Non-pigmented ciliary epithelial cell (primary cell): ENCODE measurements at regions not wholly inside any gene's neighbourhood (a gene's known extent, or its start where the extent isn't known, plus 50 kb on each side); places are given as distances from the start of the nearest gene placed in this dataset.
"Not testable (repeated sequence)": the region's sequence is repeated elsewhere in the genome, so short reads cannot be mapped to it uniquely, and the experiment has no call there.

Experiments
- DNase-seq: peaks from one replicate; pipeline ENCODE4 v3.0.0-alpha.2; 2010; ENCODE audit warnings: low read depth

DNA sequence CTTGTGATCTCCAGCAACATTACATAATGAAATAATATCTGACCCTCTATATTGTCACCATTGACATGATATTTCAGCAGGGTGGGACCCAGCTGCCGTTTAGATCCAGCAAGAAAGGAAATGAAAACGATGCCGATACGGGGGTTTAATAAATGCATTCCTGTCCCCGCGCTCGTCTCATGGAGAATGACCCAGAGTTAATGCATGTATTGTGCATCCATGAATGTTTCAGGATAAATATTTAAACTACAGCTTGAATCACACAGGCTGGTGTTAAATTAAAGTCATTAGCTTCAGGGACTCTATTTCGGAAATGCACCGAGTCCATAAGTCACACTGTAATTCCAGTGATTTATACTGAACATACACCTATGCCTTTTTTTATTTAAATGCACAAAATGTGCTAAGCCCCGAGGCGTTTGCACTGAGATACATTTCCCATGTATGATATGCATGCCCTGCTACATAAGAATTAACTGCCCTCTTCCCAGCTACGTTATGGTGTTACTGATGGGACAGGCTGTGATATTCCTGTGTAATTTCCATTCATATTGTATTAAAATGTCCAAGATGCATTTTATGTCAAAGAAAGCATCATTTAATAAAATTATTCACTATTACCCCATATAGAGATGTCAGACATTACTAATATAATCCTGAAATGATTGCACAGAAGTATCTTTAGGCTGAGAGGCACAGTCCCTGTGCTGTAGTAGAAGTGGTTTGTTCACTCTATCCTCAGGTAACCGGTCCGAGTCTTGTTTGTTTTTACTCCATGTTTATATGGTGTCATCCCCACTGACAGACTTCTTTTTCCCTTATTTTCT is 109.3 kb upstream of the ZNF516 start:
- DNase-seq, result no peak

- DNase-seq, result no peak
Observed at GRCh38 chr18:76602191-76602590, 107.1 kb upstream of the ZNF516 start.

DNA sequence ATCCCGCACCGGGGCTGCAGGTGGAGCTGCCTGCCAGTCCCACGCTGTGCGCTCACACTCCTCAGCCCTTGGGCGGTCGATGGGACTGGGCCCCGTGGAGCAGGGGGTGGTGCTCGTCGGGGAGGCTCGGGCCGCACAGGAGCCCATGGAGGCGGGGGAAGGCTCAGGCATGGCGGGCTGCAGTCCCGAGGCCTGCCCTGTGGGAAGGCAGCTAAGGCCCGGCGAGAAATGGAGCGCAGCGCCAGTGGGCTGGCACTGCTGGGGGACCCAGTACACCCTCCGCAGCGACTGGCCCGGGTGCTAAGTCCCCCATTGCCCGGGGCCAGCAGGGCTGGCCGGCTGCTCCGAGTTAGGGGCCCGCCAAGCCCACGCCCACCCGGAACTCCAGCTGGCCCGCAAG is 105.0 kb upstream of the ZNF516 start:
- not testable (repeated sequence) for DNase-seq

GRCh38 chr18:76594966-76595365 is 99.9 kb upstream of the ZNF516 start:
- DNase-seq, result no peak

GRCh38 chr18:76593843-76594242 is 98.8 kb upstream of the ZNF516 start:
- DNase-seq, result no peak

GRCh38 chr18:76592981-76593381 is 97.9 kb upstream of the ZNF516 start:
- no peak for DNase-seq

GRCh38 chr18:76592096-76592495 is 97.1 kb upstream of the ZNF516 start:
- DNase-seq, result no peak

DNA sequence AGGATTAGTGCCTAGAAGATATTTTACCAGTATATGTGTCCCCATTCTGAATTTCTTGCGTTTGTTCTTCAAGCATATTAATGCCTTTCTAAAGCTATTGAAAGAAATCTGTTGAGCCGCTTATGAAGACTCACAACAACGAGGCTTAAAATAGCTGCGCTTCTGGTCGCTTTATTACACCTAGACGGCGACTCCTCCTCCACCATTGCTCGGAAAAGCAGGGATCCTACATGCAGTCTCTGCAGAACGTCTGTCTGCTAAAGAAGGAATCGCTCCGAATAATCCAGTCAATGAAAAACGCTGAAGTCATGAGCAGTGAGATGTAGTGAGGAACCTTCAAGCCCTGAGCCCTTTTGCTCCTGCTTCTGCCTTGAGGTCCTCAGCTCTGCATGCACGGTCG is 94.8 kb upstream of the ZNF516 start:
- DNase-seq, result no peak

GRCh38 chr18:76589316-76589715 is 94.3 kb upstream of the ZNF516 start:
- no peak for DNase-seq

GRCh38 chr18:76588601-76589226 is 93.7 kb upstream of the ZNF516 start:
- no peak for DNase-seq

DNA sequence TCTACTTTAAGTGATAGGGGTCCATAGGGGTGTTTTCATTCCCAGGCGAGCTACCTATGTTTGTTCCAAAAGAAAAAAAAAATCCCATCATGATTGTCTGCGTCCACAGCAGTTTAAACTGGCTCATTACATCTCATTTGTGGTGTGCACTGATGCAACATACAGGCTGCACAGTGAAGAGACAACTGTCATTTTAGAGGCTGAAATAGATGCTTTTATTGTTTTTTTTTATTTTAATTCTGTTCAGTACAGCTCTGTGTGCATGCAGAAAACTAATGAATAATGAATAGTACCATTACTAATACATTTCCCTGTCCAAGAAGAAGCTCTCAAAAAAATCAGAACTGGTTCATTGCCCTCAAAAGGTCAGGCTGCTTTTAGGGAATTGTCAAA is 92.8 kb upstream of the ZNF516 start:
- no peak for DNase-seq

DNA sequence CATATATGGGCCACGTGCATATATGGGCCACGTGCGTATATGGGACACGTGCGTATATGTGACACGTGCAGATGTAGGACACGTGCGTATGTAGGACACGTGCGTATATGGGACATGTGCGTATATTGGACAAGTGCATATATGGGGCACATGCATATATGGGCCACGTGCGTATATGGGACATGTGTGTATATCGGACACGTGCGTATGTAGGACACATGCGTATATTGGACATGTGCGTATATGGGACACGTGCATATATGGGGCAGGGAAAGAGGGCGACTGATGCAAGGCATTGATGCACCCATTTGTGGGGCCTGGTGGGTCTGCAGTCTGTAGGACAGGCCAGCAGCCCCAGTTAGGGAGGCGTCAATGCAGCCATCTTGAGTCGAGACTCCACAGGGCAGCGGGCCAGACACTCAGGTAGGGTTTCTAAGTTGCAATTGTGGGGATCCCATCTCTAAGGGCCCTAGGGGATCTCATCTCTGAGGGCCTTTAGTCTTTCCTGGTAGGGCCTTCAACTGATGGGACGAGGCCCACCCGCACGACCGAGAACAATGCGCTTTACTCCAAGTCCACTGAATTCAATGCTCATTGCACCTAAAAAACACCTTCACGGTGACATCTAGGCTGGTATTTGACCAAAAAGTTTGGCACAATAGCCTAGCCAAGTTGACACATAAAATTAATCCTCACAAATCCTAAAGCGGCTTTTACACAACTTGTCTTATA is 92.3 kb upstream of the ZNF516 start:
- no peak for DNase-seq

GRCh38 chr18:76584414-76585310 is 89.6 kb upstream of the ZNF516 start:
- no peak for DNase-seq

GRCh38 chr18:76581261-76581660 is 86.2 kb upstream of the ZNF516 start:
- no peak for DNase-seq

- DNase-seq, result no peak
Observed at GRCh38 chr18:76580288-76580962, 85.4 kb upstream of the ZNF516 start.

- DNase-seq, result no peak
Observed at GRCh38 chr18:76579301-76579695, 84.3 kb upstream of the ZNF516 start.

DNA sequence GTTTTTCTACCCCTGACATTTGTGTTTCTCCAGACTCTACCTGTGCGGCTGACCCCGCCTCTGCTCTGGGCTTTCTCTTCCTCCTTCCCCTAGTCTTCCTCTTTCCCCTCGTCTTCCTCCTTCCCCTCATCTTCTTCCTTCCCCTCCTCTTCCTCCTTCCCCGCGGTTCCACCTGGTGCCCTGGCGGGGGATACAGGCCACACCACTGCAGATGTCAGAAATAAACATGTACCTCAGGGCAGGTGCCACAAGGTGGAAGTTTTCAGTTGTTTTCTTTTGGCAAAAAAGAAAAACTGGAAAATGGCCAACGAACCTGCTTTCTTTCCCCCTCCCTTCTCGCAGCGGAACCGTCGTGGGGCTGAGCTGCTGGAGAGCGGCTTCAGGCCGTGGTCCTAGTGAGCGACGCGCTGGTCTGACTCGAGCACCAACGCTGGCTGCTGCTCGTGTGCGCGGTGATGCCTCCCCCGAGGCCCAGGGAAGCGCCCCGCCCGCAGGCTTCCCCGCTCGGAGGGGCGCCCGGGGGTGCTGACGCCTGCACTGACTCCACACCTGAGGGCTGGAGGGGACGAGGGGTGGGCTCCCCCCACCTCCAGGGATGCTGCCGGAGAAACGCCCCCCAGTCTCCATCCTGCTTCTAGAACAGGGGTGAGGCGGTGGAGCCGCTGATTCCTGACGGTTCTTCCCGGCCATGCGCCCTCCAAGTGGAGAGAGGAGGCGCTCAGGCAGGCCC is 83.7 kb upstream of the ZNF516 start:
- DNase-seq, result no peak

DNA sequence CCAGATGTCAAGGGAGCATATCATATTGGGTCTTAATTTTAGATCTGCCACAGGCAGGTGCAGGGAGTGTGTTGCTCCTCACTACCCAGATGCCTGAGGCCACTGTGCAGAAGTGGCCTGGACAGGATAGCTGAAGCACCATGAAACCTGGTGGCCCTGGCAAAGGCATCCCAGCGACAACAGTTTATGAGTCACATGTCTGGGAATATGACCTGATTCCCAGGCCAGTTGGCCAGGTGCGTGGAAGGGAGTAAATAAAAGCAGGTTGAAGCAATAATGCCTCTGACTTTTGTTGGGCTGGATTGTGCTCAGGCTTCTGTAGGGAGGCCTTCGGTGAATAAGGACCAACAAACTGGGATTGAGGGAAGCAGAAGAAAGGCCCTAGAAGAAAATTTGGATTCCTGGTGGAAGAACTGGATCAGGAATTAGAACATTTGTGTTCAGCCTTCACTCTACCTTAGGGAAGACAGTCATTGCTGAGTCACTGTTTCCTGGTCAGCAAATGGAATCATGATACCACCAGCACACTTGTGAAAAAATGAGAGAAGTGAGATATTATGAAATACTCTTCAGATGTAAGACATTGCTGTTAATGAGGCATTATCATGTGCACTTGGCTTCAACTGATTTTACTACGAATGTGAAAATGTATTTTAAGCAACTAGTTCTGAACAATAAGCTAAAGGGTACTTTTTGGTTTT is 78.4 kb upstream of the ZNF516 start:
- DNase-seq, result no peak

DNA sequence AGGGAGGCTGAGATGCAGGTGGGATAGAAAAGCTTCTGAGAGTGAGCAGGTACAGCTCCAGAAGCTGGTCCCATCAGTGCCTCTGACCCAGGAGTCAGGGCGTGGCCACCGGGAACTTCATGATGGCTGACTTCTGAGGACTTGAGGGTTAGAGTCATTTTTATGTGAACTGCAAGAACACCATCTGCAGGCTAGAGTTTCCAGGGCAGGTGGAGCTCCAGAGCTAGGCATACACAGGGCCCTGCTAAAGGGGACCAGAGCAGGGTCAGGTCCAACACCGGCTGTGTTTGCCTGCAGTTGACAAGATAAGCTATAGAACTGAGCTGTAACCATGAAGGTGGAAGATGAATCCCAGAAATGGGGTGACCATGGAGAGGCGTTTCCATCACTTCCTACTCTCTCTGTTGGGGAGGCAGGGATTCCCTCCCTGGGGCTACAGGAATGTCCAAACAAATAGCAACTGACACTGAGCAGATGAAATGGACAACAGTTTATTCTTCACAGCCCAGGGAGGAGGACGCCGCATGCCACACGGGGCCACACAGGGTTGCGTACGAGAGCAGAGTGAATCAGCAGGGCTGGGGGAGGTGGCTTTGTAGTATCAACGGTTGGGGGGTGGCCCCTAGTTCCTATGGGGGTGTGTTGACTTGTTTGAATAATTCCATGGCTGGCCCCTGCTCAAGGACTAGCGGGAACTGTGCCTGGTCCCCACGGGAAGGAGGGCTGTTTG is 77.6 kb upstream of the ZNF516 start:
- no peak for DNase-seq
